HepG2 (cell line): ENCODE measurements at regions not wholly inside any gene's neighbourhood (a gene's known extent, or its start where the extent isn't known, plus 50 kb on each side); places are given as distances from the start of the nearest gene placed in this dataset.

Source experiments
- ATAC-seq: fragments of 200-7000 bp; cut with Tn5 transposase; 3 replicates; pipeline ENCODE4 v1.9.1; 2020; ENCODE audit warnings: mild to moderate bottlenecking, moderate library complexity
- BruUV-seq: library from RNA; stranded (reverse); fragments of 400-500 nt; replicated peaks from 2 replicates; lab custom pipeline; 2021; lab: Mats Ljungman, UMichigan
- CTCF ChIA-PET: fragments of 300-600 bp; formaldehyde crosslinking; extraction: SDS; loops from one replicate; lab custom pipeline; 2021; ENCODE audit warnings: low total read pairs, inconsistent platforms, low intra/inter-chr PET ratio; lab: Yijun Ruan, JAX
- POLR2A ChIA-PET: fragments of 350-600 bp; sonication (Branson Sonifier 250); formaldehyde crosslinking; loops from one replicate; lab custom pipeline; 2020; ENCODE audit warnings: antibody characterized with exemption, inconsistent platforms; lab: Yijun Ruan, JAX
- DNase-seq: peaks from one replicate; pipeline ENCODE4 v3.0.0-alpha.2; 2015; ENCODE audit warnings: low spot score
- FAIRE-seq: peaks from 3 replicates; lab custom pipeline; 2011; peaks lifted over from hg19 to GRCh38; lab: Jason Lieb, UNC
- H2AFZ ChIP-seq: one replicate; pipeline ENCODE4 v1.6.1; 2011; ENCODE audit warnings: low read length, inconsistent platforms
- H3K27ac ChIP-seq: fragments of 300-600 bp; 3 replicates; pipeline ENCODE4 v1.8.0; 2011; ENCODE audit warnings: mixed run types, mild to moderate bottlenecking, mixed read lengths, low read length, inconsistent platforms; ENCODE audit not compliant: insufficient read depth; ENCODE audit errors: extremely low read length
- H3K27me3 ChIP-seq, 2 experiments: fragments of 200-600 bp in 1 of 2; 2 replicates in 1 of 2; 3 replicates in 1 of 2; pipeline versions ENCODE4 v1.6.0 to v1.8.0; 2011; ENCODE audit warnings: low read length in 2 of 2, mild to moderate bottlenecking in 2 of 2, moderate library complexity in 2 of 2, inconsistent platforms in 1 of 2; ENCODE audit not compliant: insufficient read depth in 2 of 2, control insufficient read depth in 1 of 2
- H3K36me3 ChIP-seq, 2 experiments: fragments of 200-600 bp in 1 of 2; replicated peaks in 1 of 2; 2 replicates in 1 of 2; 3 replicates in 1 of 2; pipeline versions ENCODE4 v1.5.1 to v1.8.0; 2011; ENCODE audit warnings: low read length in 2 of 2, inconsistent platforms in 1 of 2; ENCODE audit not compliant: insufficient read depth in 2 of 2, control insufficient read depth in 1 of 2
- H3K4me1 ChIP-seq: 2 replicates; pipeline ENCODE4 v1.5.1; 2012; ENCODE audit warnings: low read length, inconsistent platforms; ENCODE audit not compliant: insufficient read depth
- H3K4me2 ChIP-seq: 2 replicates; pipeline ENCODE4 v1.6.0; 2011; ENCODE audit warnings: low read depth, low read length, inconsistent platforms
- H3K4me3 ChIP-seq, 3 experiments: fragments of 200-600 bp in 1 of 3; sonication (generic), shearing (Covaris generic) in 1 of 3; replicated peaks in 1 of 3; 2 replicates each; pipeline ENCODE4 v1.5.1; 2011 to 2016; ENCODE audit warnings: low read length in 3 of 3, inconsistent platforms in 2 of 3, low read depth in 2 of 3, mild to moderate bottlenecking in 2 of 3, control low read depth in 1 of 3, mixed read lengths in 1 of 3; ENCODE audit not compliant: insufficient read depth in 1 of 3
- H3K79me2 ChIP-seq: one replicate; pipeline ENCODE4 v1.6.1; 2011; ENCODE audit warnings: low read length, inconsistent platforms; ENCODE audit not compliant: insufficient read depth
- H3K9ac ChIP-seq: 2 replicates; pipeline ENCODE4 v1.6.0; 2011; ENCODE audit warnings: mild to moderate bottlenecking, low read depth, low read length, inconsistent platforms; ENCODE audit not compliant: insufficient read depth
- H3K9me3 ChIP-seq: 2 replicates; pipeline ENCODE4 v1.5.1; 2012; ENCODE audit warnings: mild to moderate bottlenecking, low read length
- H4K20me1 ChIP-seq: 2 replicates; pipeline ENCODE4 v1.6.0; 2011; ENCODE audit warnings: inconsistent platforms, mild to moderate bottlenecking, low read length, moderate library complexity; ENCODE audit not compliant: insufficient read depth
- GATAD1 ChIP-seq: IDR thresholded peaks from 2 replicates; pipeline ENCODE4 v1.6.1; 2016; ENCODE audit warnings: missing genetic modification reagents, missing compliant biosample characterization
- KLF9 ChIP-seq: IDR thresholded peaks from 2 replicates; pipeline ENCODE4 v1.6.1; 2016; ENCODE audit warnings: low read depth
- MTF1 ChIP-seq: sonication (generic); formaldehyde crosslinking; IDR thresholded peaks from 2 replicates; pipeline ENCODE4 v1.5.0; 2020; ENCODE audit warnings: missing genetic modification reagents
- NCOA1 ChIP-seq: sonication (generic); formaldehyde crosslinking; IDR thresholded peaks from 2 replicates; pipeline ENCODE4 v1.9.0; 2021; ENCODE audit warnings: missing genetic modification reagents
- NKX3-1 ChIP-seq: sonication (generic); formaldehyde crosslinking; IDR thresholded peaks from 2 replicates; pipeline ENCODE4 v1.5.0; 2020; ENCODE audit warnings: missing genetic modification reagents
- TSC22D2 ChIP-seq: sonication (generic); formaldehyde crosslinking; IDR thresholded peaks from 2 replicates; pipeline ENCODE4 v1.5.1; 2020; ENCODE audit warnings: missing genetic modification reagents, mild to moderate bottlenecking, borderline replicate concordance
- XRCC5 ChIP-seq: fragments of 200-400 bp; formaldehyde crosslinking; optimal IDR thresholded peaks from 2 replicates; pipeline ENCODE3; 2017; ENCODE audit warnings: mild to moderate bottlenecking, low read length
- ZNF274 ChIP-seq: sonication (generic); formaldehyde crosslinking; IDR thresholded peaks from 2 replicates; pipeline ENCODE4 v1.5.1; 2020; ENCODE audit warnings: mild to moderate bottlenecking, missing genetic modification reagents
- ZNF329 ChIP-seq: sonication (generic); formaldehyde crosslinking; IDR thresholded peaks from 2 replicates; pipeline ENCODE4 v1.9.0; 2021; ENCODE audit warnings: low read depth, mild to moderate bottlenecking, missing genetic modification reagents
- ZSCAN31 ChIP-seq: sonication (generic); formaldehyde crosslinking; IDR thresholded peaks from 2 replicates; pipeline ENCODE4 v1.5.0; 2020; ENCODE audit warnings: low read depth, mild to moderate bottlenecking, missing genetic modification reagents
- WGBS: methylation state at CpG from one replicate; pipeline ENCODE4 v1.1.6; 2017; ENCODE audit warnings: low lambda C conversion rate; 5-methylcytosine and 5-hydroxymethylcytosine counted together
- in situ Hi-C: cut with HindIII; loops from 2 replicates; pipeline ENCODE4 v1.10.0; 2017; ENCODE audit warnings: low pct_unique_long_range_greater_than_20kb; ENCODE audit not compliant: extremely low pct_ligation_motif_present
- intact Hi-C: fragments of 100-400 bp; cut with micrococcal nuclease; formaldehyde crosslinking; loops from one replicate; pipeline ENCODE4 v1.10.0; 2022; ENCODE audit not compliant: unreplicated experiment

GRCh38 chr12:46443594-46444263, 71.2 kb upstream of the SLC38A2 start:
- ChIA-PET POLR2A (interaction anchor here (2.0 kb wide), 1 partner anchor 30 kb away, joined by 4 read pairs; no protein-coding TSS in a partner anchor), CTCF (no interaction called here)
- in situ Hi-C loops, result no loop called here
- H2AFZ ChIP-seq, result no peak overlapping the region
- no TSS peak for BruUV-seq
- DNase-seq (no peak), ATAC-seq (no peak), FAIRE-seq (no peak)
- 66% methylated on average over 3 of the region's 3 CpGs for WGBS
- no peak overlapping the region for H3K4me3 ChIP-seq
- no peaks in the 10 kb centered on the region for H3K36me3 ChIP-seq
- no peaks in the 10 kb centered on the region for H4K20me1 ChIP-seq
- H3K9ac ChIP-seq, result no peak overlapping the region
- no peak overlapping the region for H3K27ac ChIP-seq
- no peak for TF ChIP-seq XRCC5
- no peak for TF ChIP-seq MTF1 (CRISPR knock-in tag)
- no peak for TF ChIP-seq GATAD1
- H3K4me2 ChIP-seq, result no peak overlapping the region
- H3K9me3 ChIP-seq, result no peaks in the 10 kb centered on the region
- no peaks in the 10 kb centered on the region for H3K79me2 ChIP-seq
- no peaks in the 10 kb centered on the region for H3K27me3 ChIP-seq
- intact Hi-C loops, result no loop called here
- peaks cover 43% of the 10 kb centered on the region for H3K4me1 ChIP-seq

GRCh38 chr12:46442738-46443137, 70.2 kb upstream of the SLC38A2 start:
- peaks cover 38% of the 10 kb centered on the region for H3K4me1 ChIP-seq
- no TSS peak for BruUV-seq
- no peak overlapping the region for H2AFZ ChIP-seq
- DNase-seq (no peak), FAIRE-seq (no peak), ATAC-seq (no peak)
- in situ Hi-C loops (no loop called here), intact Hi-C loops (no loop called here)
- H3K79me2 ChIP-seq, result no peaks in the 10 kb centered on the region
- no peak overlapping the region for H3K4me3 ChIP-seq
- ChIA-PET POLR2A (interaction anchor here (2.0 kb wide), 1 partner anchor 31 kb away, joined by 4 read pairs; no protein-coding TSS in a partner anchor), CTCF (no interaction called here)
- H3K4me2 ChIP-seq, result no peak overlapping the region
- WGBS, result 100% methylated on average over 2 of the region's 2 CpGs
- TF ChIP-seq ZNF274 (CRISPR knock-in tag) (no peak), NCOA1 (CRISPR knock-in tag) (no peak), TSC22D2 (CRISPR knock-in tag) (no peak), NKX3-1 (CRISPR knock-in tag) (no peak), ZNF329 (CRISPR knock-in tag) (no peak), KLF9 (CRISPR knock-in tag) (no peak), ZSCAN31 (CRISPR knock-in tag) (no peak)
- no peak overlapping the region for H3K27ac ChIP-seq
- H4K20me1 ChIP-seq, result no peaks in the 10 kb centered on the region
- no peaks in the 10 kb centered on the region for H3K27me3 ChIP-seq
- H3K36me3 ChIP-seq, result no peaks in the 10 kb centered on the region
- no peak overlapping the region for H3K9ac ChIP-seq
- no peaks in the 10 kb centered on the region for H3K9me3 ChIP-seq
